GM12878 (cell line): ENCODE measurements at regions not wholly inside any gene's neighbourhood (a gene's known extent, or its start where the extent isn't known, plus 50 kb on each side); places are given as distances from the start of the nearest gene placed in this dataset.

ENCODE experiments used
- ATAC-seq: fragments of 200-7000 bp; cut with Tn5 transposase; 3 replicates; pipeline ENCODE4 v1.9.1; 2020; ENCODE audit warnings: mild to moderate bottlenecking, moderate library complexity
- BruUV-seq: library from RNA; stranded (reverse); fragments of 400-500 nt; replicated peaks from 2 replicates; lab custom pipeline; 2021; lab: Mats Ljungman, UMichigan
- CTCF ChIA-PET: fragments of 300-600 bp; sonication (Branson Sonifier 250); formaldehyde crosslinking; extraction: SDS; loops from one replicate; lab custom pipeline; 2021; ENCODE audit warnings: inconsistent platforms; lab: Yijun Ruan, JAX
- POLR2A ChIA-PET: fragments of 350-600 bp; formaldehyde crosslinking; extraction: SDS; loops from one replicate; lab custom pipeline; 2021; ENCODE audit warnings: inconsistent platforms; lab: Charles Lee
- RAD21 ChIA-PET: fragments of 300-600 bp; sonication (Branson Sonifier 250); formaldehyde crosslinking; loops from one replicate; lab custom pipeline; 2023; ENCODE audit warnings: antibody characterized with exemption; ENCODE audit not compliant: unreplicated experiment; lab: Charles Lee
- SMC1A ChIA-PET: fragments of 300-600 bp; sonication (Branson Sonifier 250); formaldehyde crosslinking; loops from one replicate; lab custom pipeline; 2023; ENCODE audit not compliant: unreplicated experiment, uncharacterized antibody; lab: Charles Lee
- DNase-seq: peaks from one replicate; pipeline ENCODE4 v3.0.0-alpha.2; 2011; ENCODE audit warnings: low read depth, low spot score
- FAIRE-seq: peaks from 3 replicates; lab custom pipeline; 2011; peaks lifted over from hg19 to GRCh38; lab: Jason Lieb, UNC
- H2AFZ ChIP-seq: 2 replicates; pipeline ENCODE4 v1.6.0; 2011; ENCODE audit warnings: low read depth, low read length, control low read depth; ENCODE audit not compliant: control insufficient read depth
- H3K27ac ChIP-seq: 2 replicates; pipeline ENCODE4 v1.5.1; 2011; ENCODE audit warnings: control low read depth; ENCODE audit not compliant: control insufficient read depth, insufficient read depth
- H3K27me3 ChIP-seq, 2 experiments: replicated peaks in 1 of 2; 2 replicates each; pipeline versions ENCODE4 v1.6.0 to v1.6.1; 2011; ENCODE audit warnings: low read length in 1 of 2; ENCODE audit not compliant: control insufficient read depth in 2 of 2, insufficient read depth in 2 of 2
- H3K36me3 ChIP-seq, 2 experiments: 2 replicates each; pipeline ENCODE4 v1.5.1; 2011; ENCODE audit warnings: low read length in 1 of 2; ENCODE audit not compliant: control insufficient read depth in 2 of 2, insufficient read depth in 2 of 2
- H3K4me1 ChIP-seq: 2 replicates; pipeline ENCODE4 v1.6.1; 2011; ENCODE audit warnings: mild to moderate bottlenecking, low read length, moderate library complexity, mixed read lengths; ENCODE audit not compliant: control insufficient read depth, insufficient read depth
- H3K4me2 ChIP-seq: 2 replicates; pipeline ENCODE4 v1.6.0; 2011; ENCODE audit warnings: control low read depth; ENCODE audit not compliant: control insufficient read depth, insufficient read depth
- H3K4me3 ChIP-seq: fragments of 200-600 bp; sonication (generic); 2 replicates; pipeline ENCODE4 v1.5.1; 2016
- H3K79me2 ChIP-seq: 2 replicates; pipeline ENCODE4 v1.6.0; 2011; ENCODE audit warnings: low read length; ENCODE audit not compliant: control insufficient read depth, insufficient read depth
- H3K9ac ChIP-seq: 2 replicates; pipeline ENCODE4 v1.8.0; 2011; ENCODE audit warnings: low read length, control low read depth, mixed read lengths; ENCODE audit not compliant: control insufficient read depth, insufficient read depth
- H3K9me3 ChIP-seq: replicated peaks from 3 replicates; pipeline ENCODE4 v1.5.1; 2011; ENCODE audit warnings: mild to moderate bottlenecking, low read length; ENCODE audit not compliant: control insufficient read depth, insufficient read depth
- H4K20me1 ChIP-seq: 2 replicates; pipeline ENCODE4 v1.6.0; 2011; ENCODE audit not compliant: control insufficient read depth, insufficient read depth
- E2F8 ChIP-seq: fragments of 450-650 bp; IDR thresholded peaks from 2 replicates; pipeline ENCODE4 v1.6.1; 2018; ENCODE audit warnings: mild to moderate bottlenecking, low read depth, moderate library complexity; ENCODE audit not compliant: partially characterized antibody
- EGR1 ChIP-seq, 2 experiments: IDR thresholded peaks; 1 replicate in 1 of 2; 2 replicates in 1 of 2; pipeline ENCODE4 v1.6.1; 2011 to 2012; ENCODE audit warnings: low read depth in 2 of 2, low read length in 2 of 2, borderline replicate concordance in 1 of 2, mild to moderate bottlenecking in 1 of 2, moderate library complexity in 1 of 2
- FOXM1 ChIP-seq: IDR thresholded peaks from 2 replicates; pipeline ENCODE4 v1.6.1; 2012; ENCODE audit warnings: low read depth, mild to moderate bottlenecking, inconsistent platforms, low read length, moderate library complexity
- HDAC2 ChIP-seq: fragments of 200-600 bp; sonication (generic); IDR thresholded peaks from 2 replicates; pipeline ENCODE4 v1.6.1; 2017
- MEF2A ChIP-seq: IDR thresholded peaks from 2 replicates; pipeline ENCODE4 v1.6.1; 2011; ENCODE audit warnings: low read depth, mild to moderate bottlenecking, low read length, moderate library complexity; ENCODE audit not compliant: insufficient read depth
- MTA2 ChIP-seq: fragments of 450-650 bp; IDR thresholded peaks from 2 replicates; pipeline ENCODE4 v1.6.1; 2016; ENCODE audit warnings: low read depth, mild to moderate bottlenecking, moderate library complexity
- NFYB ChIP-seq: IDR thresholded peaks from 2 replicates; pipeline ENCODE4 v1.6.1; 2011; ENCODE audit warnings: low read depth, mild to moderate bottlenecking, low read length, improper control_type of control experiment, moderate library complexity; ENCODE audit not compliant: insufficient read depth
- NRF1 ChIP-seq: conservative IDR thresholded peaks from 2 replicates; pipeline ENCODE4 v1.6.1; 2011; ENCODE audit warnings: mild to moderate bottlenecking, low read depth, low read length, improper control_type of control experiment
- PAX8 ChIP-seq: fragments of 450-650 bp; IDR thresholded peaks from 2 replicates; pipeline ENCODE4 v1.6.1; 2017; ENCODE audit warnings: mild to moderate bottlenecking, moderate library complexity
- POLR2AphosphoS5 ChIP-seq: IDR thresholded peaks from 2 replicates; pipeline ENCODE4 v1.6.1; 2011; ENCODE audit warnings: mild to moderate bottlenecking, low read length, inconsistent platforms
- RFX5 ChIP-seq: IDR thresholded peaks from 2 replicates; pipeline ENCODE4 v1.6.1; 2011; ENCODE audit warnings: low read depth, low read length, improper control_type of control experiment
- RUNX3 ChIP-seq: IDR thresholded peaks from 2 replicates; pipeline ENCODE4 v1.6.1; 2012; ENCODE audit warnings: low read length, inconsistent platforms
- STAT3 ChIP-seq: IDR thresholded peaks from 2 replicates; pipeline ENCODE4 v1.6.1; 2011; ENCODE audit warnings: low read depth, low read length, improper control_type of control experiment
- TCF3 ChIP-seq: IDR thresholded peaks from 2 replicates; pipeline ENCODE4 v1.6.1; 2012; ENCODE audit warnings: low read depth, mild to moderate bottlenecking, low read length, borderline replicate concordance; ENCODE audit not compliant: insufficient read depth
- ZBTB11 ChIP-seq: fragments of 450-650 bp; formaldehyde crosslinking; IDR thresholded peaks from 2 replicates; pipeline ENCODE4 v1.5.0; 2022; ENCODE audit warnings: mild to moderate bottlenecking, missing genetic modification characterization
- ZNF687 ChIP-seq: fragments of 450-650 bp; IDR thresholded peaks from 2 replicates; pipeline ENCODE4 v1.6.1; 2017; ENCODE audit warnings: mild to moderate bottlenecking, moderate library complexity
- WGBS: methylation state at CpG from one replicate; pipeline ENCODE4 v1.1.6; 2016; ENCODE audit warnings: low lambda C conversion rate; ENCODE audit not compliant: insufficient replicate concordance, insufficient coverage; ENCODE audit errors: missing lambda C conversion rate; 5-methylcytosine and 5-hydroxymethylcytosine counted together
- in situ Hi-C: fragments of 300-500 bp; cut with MboI; formaldehyde crosslinking; loops from 9 replicates; pipeline ENCODE4 v1.14.3; 2018; ENCODE audit warnings: mixed read lengths
- intact Hi-C: fragments of 100-400 bp; cut with micrococcal nuclease; formaldehyde crosslinking; loops from one replicate; pipeline ENCODE4 v1.14.2; 2022; ENCODE audit not compliant: unreplicated experiment

DNA sequence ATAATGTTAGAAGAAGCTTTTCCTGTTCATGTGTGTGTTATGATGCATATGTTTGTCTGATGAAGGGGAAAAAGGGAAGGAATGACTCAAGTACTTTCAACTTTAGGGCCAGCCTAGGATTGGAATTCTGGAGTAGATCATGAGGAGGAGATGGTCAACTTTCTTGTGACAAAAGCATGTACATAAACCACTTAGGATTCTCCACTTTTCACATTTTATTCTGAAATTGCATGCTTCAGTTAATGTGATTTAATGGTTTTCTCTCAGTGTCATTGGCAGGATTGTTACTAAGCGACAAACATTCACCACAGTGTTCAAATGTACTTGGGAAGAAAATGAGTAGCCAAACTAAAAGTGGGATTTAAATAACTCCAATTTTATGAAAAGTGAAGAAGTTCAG, 80.1 kb downstream of the UTRN start:
- no peak overlapping the region for H3K27ac ChIP-seq
- CTCF ChIA-PET = no interaction called here
- FAIRE-seq (no peak), ATAC-seq (no peak), DNase-seq (no peak)
- intact Hi-C loops (no loop called here), in situ Hi-C loops (no loop called here)
- RAD21 ChIA-PET = no interaction called here
- H3K9ac ChIP-seq = no peak overlapping the region
- H2AFZ ChIP-seq = no peak overlapping the region
- no TSS peak for BruUV-seq
- H3K27me3 ChIP-seq = no peaks in the 10 kb centered on the region
- no peaks in the 10 kb centered on the region; the same call in 1 of the 2 replicates for H3K4me1 ChIP-seq
- H3K36me3 ChIP-seq = no peaks in the 10 kb centered on the region; a peak in 2 of 4 replicates
- 100% methylated on average over 1 of the region's 1 CpG for WGBS
- peaks cover 19% of the 10 kb centered on the region for H3K79me2 ChIP-seq
- no peak overlapping the region for H3K4me3 ChIP-seq
- H3K9me3 ChIP-seq = peaks cover 2% of the 10 kb centered on the region; the same call in 2 of the 3 replicates
- SMC1A ChIA-PET = interaction anchor here (0.9 kb wide), 1 partner anchor 14 kb away, joined by 3 read pairs; no protein-coding TSS in a partner anchor
- H4K20me1 ChIP-seq = 0 out of 2 replicates have a peak, but pooled peaks cover 3% of the 10 kb centered on the region
- POLR2A ChIA-PET = no interaction called here
- no peak overlapping the region for H3K4me2 ChIP-seq
- TF ChIP-seq ZNF687 = no peak
- no peak for TF ChIP-seq NFYB
- no peak for TF ChIP-seq RUNX3
- TF ChIP-seq PAX8 = no peak
- no peak for TF ChIP-seq TCF3
- no peak for TF ChIP-seq MEF2A
- no peak for TF ChIP-seq NRF1
- TF ChIP-seq RFX5 = no peak
- no peak for TF ChIP-seq FOXM1
- TF ChIP-seq MTA2 = no peak
- no peak for TF ChIP-seq EGR1 (IDR thresholded peaks at IDR 0.05; ENCODE audit: borderline replicate concordance in 1 of 2, low read depth in 2 of 2, low read length in 2 of 2)
- no peak for TF ChIP-seq ZBTB11 (CRISPR knock-in tag)
- TF ChIP-seq HDAC2 = no peak
- TF ChIP-seq E2F8 = no peak
- no peak for TF ChIP-seq STAT3
- no peak for TF ChIP-seq POLR2AphosphoS5
